Sigmoid colon (tissue), 6 donors: ENCODE measurements at regions not wholly inside any gene's neighbourhood (a gene's known extent, or its start where the extent isn't known, plus 50 kb on each side); places are given as distances from the start of the nearest gene placed in this dataset.

ENCODE experiments used
- DNase-seq: peaks from one replicate; pipeline ENCODE4 v3.0.0-alpha.2; 2019
- H3K27ac ChIP-seq, 4 donors: fragments of 200-600 bp; sonication (generic); one replicate each; pipeline ENCODE4 v1.5.1; 2016 to 2019; ENCODE audit warnings: mild to moderate bottlenecking in 1 of 4
- H3K27me3 ChIP-seq, 3 donors: fragments of 200-600 bp; sonication (generic); one replicate each; pipeline ENCODE4 v1.5.1; 2019; ENCODE audit warnings: mild to moderate bottlenecking in 1 of 3
- H3K36me3 ChIP-seq, 4 donors: fragments of 200-600 bp; sonication (generic); one replicate each; pipeline ENCODE4 v1.5.1; 2016 to 2019
- H3K4me1 ChIP-seq, 4 donors: fragments of 200-600 bp; sonication (generic); one replicate each; pipeline ENCODE4 v1.5.1; 2017 to 2019
- H3K4me3 ChIP-seq, 4 donors: fragments of 200-600 bp; sonication (generic); one replicate each; pipeline ENCODE4 v1.5.1; 2017 to 2019; ENCODE audit warnings: mild to moderate bottlenecking in 2 of 4, moderate library complexity in 1 of 4
- H3K9me3 ChIP-seq, 4 donors: fragments of 200-600 bp in 3 of 4; sonication (generic) in 3 of 4; one replicate each; pipeline versions ENCODE4 v1.5.1 to v1.6.1; 2013 to 2019
- EP300 ChIP-seq, 4 donors: sonication (generic); formaldehyde crosslinking; IDR thresholded peaks; one replicate each; pipeline ENCODE4 v1.6.1; 2017; ENCODE audit warnings: antibody characterized with exemption in 4 of 4
- POLR2A ChIP-seq, 2 donors: fragments of 450-650 bp; IDR thresholded peaks; one replicate each; pipeline ENCODE4 v1.6.1; 2016; ENCODE audit warnings: antibody characterized with exemption in 2 of 2, mild to moderate bottlenecking in 2 of 2, moderate library complexity in 2 of 2
- POLR2AphosphoS5 ChIP-seq, 4 donors: sonication (generic); formaldehyde crosslinking; IDR thresholded peaks; one replicate each; pipeline ENCODE4 v1.6.1; 2017; ENCODE audit warnings: antibody characterized with exemption in 4 of 4
- WGBS, 2 donors: extraction: QIAGEN DNeasy Blood & Tissue Kit; methylation state at CpG; one replicate each; pipeline ENCODE4 v1.1.7; 2013; 5-methylcytosine and 5-hydroxymethylcytosine counted together
- intact Hi-C: fragments of 100-400 bp; cut with DNase I; formaldehyde crosslinking; loops from one replicate; pipeline ENCODE4 v1.15.1; 2023
- TF ChIP-seq, protein P1 (sequence below), 4 experiments: fragments of 450-650 bp in 3 of 4; fragments of 200-600 bp in 1 of 4; IDR thresholded peaks; one replicate each; pipeline ENCODE4 v1.5.1; 2016 to 2019; ENCODE audit warnings: antibody characterized with exemption in 4 of 4, mild to moderate bottlenecking in 3 of 4, moderate library complexity in 2 of 4
- donor health status: healthy with polysubstance abuse.
- donor health status: healthy.

DNA sequence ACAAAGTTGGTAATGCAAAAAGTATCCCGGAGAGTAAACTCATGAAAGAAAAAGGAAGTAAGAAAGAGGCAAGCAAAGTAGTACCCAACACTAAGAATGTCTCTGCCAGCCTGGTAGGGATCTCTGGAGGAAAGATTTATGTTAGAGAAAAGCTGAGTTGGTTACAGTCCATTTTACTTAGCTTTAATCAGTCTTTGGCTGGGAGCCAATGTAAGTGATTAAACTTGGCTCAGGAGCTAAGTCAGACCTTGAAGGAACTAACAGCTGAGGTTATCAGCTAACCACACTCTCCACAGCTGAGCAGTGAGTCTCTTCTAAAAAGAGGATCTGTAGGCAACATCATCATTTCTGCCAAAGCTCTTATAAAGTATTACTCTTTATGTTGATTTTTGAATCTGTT is 148.0 kb downstream of the ANKRD7 start:
- 71 to 81% methylated on average over 1 of the region's 1 CpG for WGBS, 2 donors
- Histone ChIP-seq H3K9me3 (no peaks in the 10 kb centered on the region), H3K27ac (no peak overlapping the region), H3K36me3 (no peaks in the 10 kb centered on the region), H3K4me1 (no peaks in the 10 kb centered on the region), H3K4me3 (no peak overlapping the region), H3K27me3 (no peaks in the 10 kb centered on the region)
- no peak for TF ChIP-seq EP300 (IDR thresholded peaks at IDR 0.05)
- TF ChIP-seq POLR2AphosphoS5 (IDR thresholded peaks at IDR 0.05), result no peak
- TF ChIP-seq, protein P1, sequence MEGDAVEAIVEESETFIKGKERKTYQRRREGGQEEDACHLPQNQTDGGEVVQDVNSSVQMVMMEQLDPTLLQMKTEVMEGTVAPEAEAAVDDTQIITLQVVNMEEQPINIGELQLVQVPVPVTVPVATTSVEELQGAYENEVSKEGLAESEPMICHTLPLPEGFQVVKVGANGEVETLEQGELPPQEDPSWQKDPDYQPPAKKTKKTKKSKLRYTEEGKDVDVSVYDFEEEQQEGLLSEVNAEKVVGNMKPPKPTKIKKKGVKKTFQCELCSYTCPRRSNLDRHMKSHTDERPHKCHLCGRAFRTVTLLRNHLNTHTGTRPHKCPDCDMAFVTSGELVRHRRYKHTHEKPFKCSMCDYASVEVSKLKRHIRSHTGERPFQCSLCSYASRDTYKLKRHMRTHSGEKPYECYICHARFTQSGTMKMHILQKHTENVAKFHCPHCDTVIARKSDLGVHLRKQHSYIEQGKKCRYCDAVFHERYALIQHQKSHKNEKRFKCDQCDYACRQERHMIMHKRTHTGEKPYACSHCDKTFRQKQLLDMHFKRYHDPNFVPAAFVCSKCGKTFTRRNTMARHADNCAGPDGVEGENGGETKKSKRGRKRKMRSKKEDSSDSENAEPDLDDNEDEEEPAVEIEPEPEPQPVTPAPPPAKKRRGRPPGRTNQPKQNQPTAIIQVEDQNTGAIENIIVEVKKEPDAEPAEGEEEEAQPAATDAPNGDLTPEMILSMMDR (IDR thresholded peaks at IDR 0.05), result no peak
- no peak for TF ChIP-seq POLR2A (IDR thresholded peaks at IDR 0.05)
- no peak for DNase-seq
- intact Hi-C loops, result no loop called here

DNA sequence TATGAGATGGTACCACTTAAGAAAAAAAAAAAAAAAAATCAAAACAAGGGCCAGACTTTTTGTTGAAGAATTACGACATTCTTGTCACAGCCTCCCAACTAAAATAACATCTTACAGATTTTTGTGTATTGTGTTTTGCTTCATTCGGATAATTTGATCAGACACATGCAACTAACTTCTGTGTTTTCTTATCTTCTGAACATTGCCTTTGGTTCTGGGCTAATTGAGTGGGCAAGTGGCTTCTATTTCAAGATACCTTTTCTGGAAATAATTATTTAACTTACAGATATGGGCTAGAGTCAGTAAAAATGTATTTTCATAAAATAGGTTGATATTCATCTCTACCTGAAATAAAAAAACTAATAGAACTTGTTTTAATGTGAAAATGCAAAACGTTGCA is 165.1 kb downstream of the ANKRD7 start:
- no peak for DNase-seq
- 82 to 83% methylated on average over 3 of the region's 3 CpGs for WGBS, 2 donors
- Histone ChIP-seq H3K4me3 (no peak overlapping the region), H3K27me3 (no peaks in the 10 kb centered on the region), H3K36me3 (no peaks in the 10 kb centered on the region), H3K4me1 (peaks cover 0 to 5% (median 0%) of the 10 kb centered on the region in 4 donors), H3K27ac (no peak overlapping the region), H3K9me3 (no peaks in the 10 kb centered on the region)
- TF ChIP-seq POLR2A (IDR thresholded peaks at IDR 0.05), result no peak
- intact Hi-C loops, result no loop called here

- TF ChIP-seq EP300 (IDR thresholded peaks at IDR 0.05) (no peak), POLR2AphosphoS5 (IDR thresholded peaks at IDR 0.05) (no peak), POLR2A (IDR thresholded peaks at IDR 0.05) (no peak)
- TF ChIP-seq, protein P1 (IDR thresholded peaks at IDR 0.05), result no peak
- DNase-seq, result no peak
- Histone ChIP-seq H3K27ac (no peak overlapping the region), H3K36me3 (no peaks in the 10 kb centered on the region), H3K4me3 (no peak overlapping the region), H3K27me3 (no peaks in the 10 kb centered on the region), H3K9me3 (no peaks in the 10 kb centered on the region), H3K4me1 (no peaks in the 10 kb centered on the region)
- intact Hi-C loops, result no loop called here
- WGBS, 2 donors, result 95 to 96% methylated on average over 2 of the region's 2 CpGs
Observed at GRCh38 chr7:118404211-118404610, 179.7 kb downstream of the ANKRD7 start.

DNA sequence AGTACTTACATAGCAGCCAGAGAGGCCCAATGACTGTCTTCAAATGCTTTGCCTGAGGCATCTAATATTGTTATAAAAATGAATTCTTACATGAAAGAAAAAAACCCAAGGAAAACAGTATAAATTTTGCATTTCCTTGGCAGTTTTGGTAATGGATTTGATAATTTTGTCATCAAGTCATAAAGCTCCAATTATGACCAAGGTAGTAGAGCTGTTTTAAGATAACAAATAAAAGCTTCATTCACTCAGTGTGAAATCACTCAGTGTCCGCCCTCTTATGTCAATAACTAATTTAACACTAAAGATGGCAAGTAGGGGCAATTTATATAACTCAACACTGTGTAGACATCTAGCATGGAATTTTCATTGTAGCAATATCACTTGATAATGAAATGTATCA is 193.9 kb downstream of the ANKRD7 start:
- DNase-seq, result no peak
- no peak for TF ChIP-seq EP300 (IDR thresholded peaks at IDR 0.05)
- TF ChIP-seq POLR2AphosphoS5 (IDR thresholded peaks at IDR 0.05), result no peak
- TF ChIP-seq POLR2A (IDR thresholded peaks at IDR 0.05), result no peak
- TF ChIP-seq, protein P1 (IDR thresholded peaks at IDR 0.05), result no peak
- Histone ChIP-seq H3K4me1 (no peaks in the 10 kb centered on the region), H3K27me3 (no peaks in the 10 kb centered on the region), H3K9me3 (no peaks in the 10 kb centered on the region), H3K36me3 (no peaks in the 10 kb centered on the region), H3K27ac (no peak overlapping the region), H3K4me3 (no peak overlapping the region)
- 10 to 62% methylated on average over 1 of the region's 1 CpG for WGBS, 2 donors
- intact Hi-C loops, result no loop called here

DNA sequence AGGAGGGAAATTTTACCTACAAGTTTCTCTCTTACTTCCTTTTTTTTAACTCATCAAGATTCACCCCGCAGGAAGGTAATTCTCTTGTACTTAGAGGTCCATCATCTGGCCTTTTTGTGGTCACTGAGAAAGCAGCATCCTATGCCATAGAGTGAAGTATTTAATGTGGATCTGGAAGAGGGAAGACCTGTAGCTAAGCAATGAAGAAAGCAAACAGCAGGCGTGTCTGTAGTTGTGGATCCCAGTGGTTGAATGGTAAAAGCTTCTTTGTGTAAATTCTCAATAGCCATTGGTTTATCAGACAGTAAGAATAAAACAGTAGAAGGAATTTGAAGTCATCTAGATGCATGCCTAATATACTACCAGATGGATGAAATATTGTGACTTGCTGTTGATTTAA is 196.4 kb downstream of the ANKRD7 start:
- H3K36me3 ChIP-seq, result no peaks in the 10 kb centered on the region
- WGBS, 2 donors, result 67 to 86% methylated on average over 2 of the region's 2 CpGs
- no peaks in the 10 kb centered on the region for H3K27me3 ChIP-seq
- TF ChIP-seq POLR2A (IDR thresholded peaks at IDR 0.05) (no peak), POLR2AphosphoS5 (IDR thresholded peaks at IDR 0.05) (no peak), EP300 (IDR thresholded peaks at IDR 0.05) (no peak)
- TF ChIP-seq, protein P1 (IDR thresholded peaks at IDR 0.05), result no peak
- intact Hi-C loops, result no loop called here
- no peak overlapping the region for H3K27ac ChIP-seq
- no peaks in the 10 kb centered on the region for H3K4me1 ChIP-seq
- DNase-seq, result no peak
- H3K9me3 ChIP-seq, result no peaks in the 10 kb centered on the region
- H3K4me3 ChIP-seq, result no peak overlapping the region
